Fibroblast of skin of left biceps (primary cell): ENCODE measurements at regions not wholly inside any gene's neighbourhood (a gene's known extent, or its start where the extent isn't known, plus 50 kb on each side); places are given as distances from the start of the nearest gene placed in this dataset.

Experiments
- DNase-seq, 2 experiments: peaks; one replicate each; pipeline ENCODE4 v3.0.0-alpha.2; 2013; ENCODE audit warnings: low read depth in 2 of 2

DNA sequence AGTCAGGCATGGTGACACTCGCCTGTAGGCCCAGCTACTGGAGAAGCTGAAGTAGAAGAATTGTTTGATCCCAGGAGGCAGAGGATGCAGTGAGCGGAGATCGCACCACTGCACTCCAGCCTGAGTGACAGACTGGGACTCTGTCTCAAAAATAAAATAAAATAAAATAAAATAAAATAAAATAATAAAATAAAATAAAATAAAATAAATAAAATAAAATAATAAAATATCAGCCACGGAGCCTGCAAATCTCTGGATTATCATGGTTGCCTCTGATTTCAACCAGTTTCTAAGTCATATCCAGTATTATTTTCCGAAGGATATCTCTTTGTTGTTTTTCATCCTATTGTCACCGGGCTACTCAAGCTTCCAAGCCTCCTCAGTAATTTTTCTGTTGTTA lies 51.7 kb upstream of the FZD8 start:
- DNase-seq, result no peak
